Loucy (cell line): ENCODE measurements at regions not wholly inside any gene's neighbourhood (a gene's known extent, or its start where the extent isn't known, plus 50 kb on each side); places are given as distances from the start of the nearest gene placed in this dataset.

Source experiments
- CTCF ChIP-seq: fragments of 200-600 bp; sonication (generic); conservative IDR thresholded peaks from 2 replicates; pipeline ENCODE4 v1.5.1; 2014; ENCODE audit warnings: mild to moderate bottlenecking, antibody characterized with exemption, low read length
- EZH2phosphoT487 ChIP-seq: fragments of 200-600 bp; IDR thresholded peaks from 2 replicates; pipeline ENCODE4 v1.6.1; 2018; ENCODE audit warnings: antibody characterized with exemption, mild to moderate bottlenecking, moderate library complexity, borderline replicate concordance

- no peak for TF ChIP-seq CTCF
- TF ChIP-seq EZH2phosphoT487: no peak
Measured at GRCh38 chr2:23204685-23205242, 180.2 kb upstream of the KLHL29 start.
